Cardiac fibroblast (primary cell): ENCODE measurements at regions not wholly inside any gene's neighbourhood (a gene's known extent, or its start where the extent isn't known, plus 50 kb on each side); places are given as distances from the start of the nearest gene placed in this dataset.

Experiments used
- DNase-seq, 2 donors: peaks; one replicate each; pipeline versions ENCODE4 v3.0.0 to v3.0.0-alpha.2; 2010; ENCODE audit warnings: low read depth in 2 of 2
- H3K4me3 ChIP-seq, 2 donors: replicated peaks in 1 of 2; 1 replicate in 1 of 2; 2 replicates in 1 of 2; pipeline ENCODE4 v1.5.1; 2011; ENCODE audit warnings: low read depth in 2 of 2, low read length in 2 of 2, mild to moderate bottlenecking in 2 of 2, moderate library complexity in 1 of 2
- CTCF ChIP-seq: IDR thresholded peaks from one replicate; pipeline ENCODE4 v1.5.1; 2011; ENCODE audit warnings: low read depth, mild to moderate bottlenecking, low read length, inconsistent platforms

DNA sequence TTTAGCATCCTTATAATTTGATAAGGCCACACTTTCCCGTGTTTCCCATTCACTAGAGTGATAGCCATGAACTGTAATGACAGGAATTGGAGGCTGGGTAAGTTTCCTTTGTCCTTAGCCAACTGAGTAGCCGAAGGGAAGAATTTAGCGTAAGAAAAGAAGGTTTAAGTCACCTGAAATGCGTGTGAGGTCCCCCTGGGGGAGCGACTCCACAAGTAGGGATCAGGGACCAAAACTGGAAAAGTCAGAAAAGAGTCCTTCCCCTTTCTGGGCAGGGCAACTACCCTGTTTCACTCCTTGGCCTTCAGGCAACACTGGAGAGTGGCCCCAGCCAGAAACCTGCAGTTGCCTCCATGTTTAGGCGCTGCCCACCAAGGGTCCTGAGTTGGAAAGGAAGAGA, 81.6 kb upstream of the MED14 start:
- TF ChIP-seq CTCF = no peak
- no peak overlapping the region for H3K4me3 ChIP-seq
- DNase-seq = no peak

DNA sequence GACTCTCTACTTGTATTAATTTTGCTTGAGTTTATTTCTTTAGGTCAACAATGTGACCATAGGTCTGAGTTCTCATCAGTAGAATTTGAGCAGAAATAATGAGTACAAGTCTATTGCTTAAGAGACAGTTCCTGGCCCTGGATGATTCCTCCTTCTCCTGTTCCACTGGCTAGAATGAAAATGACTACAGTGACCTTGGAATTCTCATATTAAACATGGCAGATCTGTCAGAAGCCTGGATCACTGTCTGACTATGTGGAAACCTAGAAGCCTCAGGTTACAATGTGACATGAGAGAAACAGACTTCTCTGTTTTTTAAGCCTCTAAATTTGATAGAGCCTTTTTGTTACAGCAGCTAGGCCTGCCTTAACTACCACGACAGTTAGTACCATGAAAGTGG, 82.9 kb upstream of the MED14 start:
- no peak overlapping the region for H3K4me3 ChIP-seq
- no peak for DNase-seq
- TF ChIP-seq CTCF = no peak

- peak in 1 of 2 donors; percentile 12 for DNase-seq
- no peak overlapping the region for H3K4me3 ChIP-seq
- TF ChIP-seq CTCF = no peak
Measured at GRCh38 chrX:40821780-40822179, 86.4 kb upstream of the MED14 start.

DNA sequence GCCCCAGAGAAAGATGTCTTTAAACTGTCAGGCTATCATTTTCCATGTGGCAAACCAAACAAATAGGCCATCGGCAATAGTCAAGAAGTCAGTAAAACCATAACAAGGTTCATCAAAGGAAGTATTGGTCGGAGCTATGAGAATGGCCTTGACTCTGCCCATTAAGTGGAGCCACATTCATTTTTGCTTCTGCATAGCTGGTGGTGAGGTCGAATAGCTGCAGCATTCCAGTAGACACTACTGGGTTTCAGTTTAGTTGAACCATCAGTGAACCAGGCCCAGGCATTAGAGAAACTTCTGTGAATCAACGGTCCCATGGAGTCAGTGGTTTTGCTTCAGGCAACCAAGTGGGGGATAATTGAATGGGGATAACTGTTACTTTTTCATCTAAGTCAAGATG, 92.0 kb upstream of the MED14 start:
- H3K4me3 ChIP-seq = no peak overlapping the region
- no peak for DNase-seq
- TF ChIP-seq CTCF = no peak

DNA sequence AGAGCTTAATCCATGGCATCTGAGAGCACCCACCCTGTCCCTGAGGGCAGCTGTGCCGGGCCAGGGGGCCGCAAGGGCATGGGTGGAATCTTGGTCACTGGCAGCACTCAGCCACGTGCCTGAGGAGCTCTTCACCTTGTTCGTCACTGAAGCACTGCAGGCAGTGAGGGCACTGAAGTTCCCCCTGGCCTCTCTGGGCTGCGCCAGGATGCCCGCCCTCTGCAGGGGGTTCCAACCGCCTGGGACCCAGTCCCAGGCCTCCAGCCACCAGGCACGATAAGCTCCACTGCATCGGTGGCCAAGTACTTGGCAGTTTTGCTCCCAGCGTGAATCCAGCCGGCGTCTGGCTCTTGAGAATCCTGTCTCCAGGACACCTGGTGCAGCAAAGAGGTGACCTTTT, 96.4 kb upstream of the MED14 start:
- no peak for TF ChIP-seq CTCF
- DNase-seq = no peak
- H3K4me3 ChIP-seq = no peak overlapping the region

GRCh38 chrX:40832723-40833122, 97.4 kb upstream of the MED14 start:
- no peak overlapping the region for H3K4me3 ChIP-seq
- TF ChIP-seq CTCF = no peak
- no peak for DNase-seq

DNA sequence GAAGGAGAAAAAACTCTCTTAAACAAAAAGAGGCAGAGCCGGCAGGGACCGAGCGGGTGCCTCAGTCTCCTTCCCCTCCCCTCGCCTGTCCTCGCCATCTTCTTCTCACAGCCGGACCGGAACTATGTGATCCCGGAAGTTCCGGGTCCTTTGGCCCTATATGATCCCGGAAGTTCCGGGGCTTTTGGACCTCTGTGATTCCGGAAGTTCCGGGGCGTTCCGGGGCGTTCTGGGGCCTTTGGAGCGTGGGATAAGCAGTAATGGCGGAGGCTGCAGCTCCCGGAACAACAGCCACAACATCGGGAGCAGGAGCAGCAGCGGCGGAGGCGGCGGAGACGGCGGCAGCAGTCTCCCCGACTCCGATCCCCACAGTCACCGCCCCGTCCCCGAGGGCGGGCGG, 98.9 kb upstream of the MED14 start:
- no peak overlapping the region for H3K4me3 ChIP-seq
- DNase-seq = no peak
- no peak for TF ChIP-seq CTCF
